ENCODE measurements at regions not wholly inside any gene's neighbourhood (a gene's known extent, or its start where the extent isn't known, plus 50 kb on each side); places are given as distances from the start of the nearest gene placed in this dataset.

- TF ChIP-seq ZNF274 (IDR thresholded peaks at IDR 0.05; ENCODE audit: borderline replicate concordance, low read depth, low read length) = no peak
- no peak for TF ChIP-seq PHF8 (IDR thresholded peaks at IDR 0.05; ENCODE audit: borderline replicate concordance, low read length)
- TF ChIP-seq PRPF4 (IDR thresholded peaks at IDR 0.05; ENCODE audit: insufficient read depth, low read depth, low read length, poor library complexity, severe bottlenecking) = no peak
- no peak for TF ChIP-seq BHLHE40 (IDR thresholded peaks at IDR 0.05; ENCODE audit: low read length)
- no peak for TF ChIP-seq MTF1 (CRISPR knock-in tag; IDR thresholded peaks at IDR 0.05; ENCODE audit: borderline replicate concordance)
- TF ChIP-seq UBTF (IDR thresholded peaks at IDR 0.05; ENCODE audit: borderline replicate concordance in 1 of 2, low read depth in 2 of 2, low read length in 2 of 2) = no peak
- no peak for TF ChIP-seq TSHZ1 (CRISPR knock-in tag; IDR thresholded peaks at IDR 0.05)
- no peak for TF ChIP-seq ZNF766 (CRISPR knock-in tag; conservative IDR thresholded peaks at IDR 0.05)
- no peak for TF ChIP-seq STAG1 (CRISPR knock-in tag; IDR thresholded peaks at IDR 0.05; ENCODE audit: borderline replicate concordance)
These were observed 218.8 kb upstream of the ADAMTSL1 start for GRCh38 chr9:18255158-18255629.

Data from K562 (cell line).